ENCODE measurements at regions not wholly inside any gene's neighbourhood (a gene's known extent, or its start where the extent isn't known, plus 50 kb on each side); places are given as distances from the start of the nearest gene placed in this dataset.

- intact Hi-C loops (cut with micrococcal nuclease): no loop called here
These were observed 277.7 kb upstream of the JARID2 start for GRCh38 chr6:14968056-14968637.

DNA sequence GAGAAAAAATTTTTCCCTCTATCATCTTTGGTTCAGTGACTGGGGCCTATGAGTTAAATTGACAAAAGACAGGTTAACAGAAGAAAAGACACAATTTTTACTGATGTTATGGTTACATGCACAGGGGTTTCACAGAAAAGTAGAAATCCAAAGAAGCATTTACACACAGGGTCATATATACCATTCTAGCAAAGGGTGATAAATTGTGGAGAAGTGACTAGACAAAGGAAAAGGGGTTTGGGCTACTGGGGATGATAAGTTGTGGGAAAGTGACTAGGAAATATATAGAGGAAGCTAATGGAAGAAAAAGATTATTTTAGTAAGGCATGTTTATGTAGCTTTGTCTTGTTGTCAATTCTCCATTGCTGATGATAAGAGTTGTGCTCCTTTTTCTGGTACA lies 276.7 kb upstream of the JARID2 start:
- intact Hi-C loops (cut with micrococcal nuclease): no loop called here
- no peak overlapping the region for H3K27ac Mint-ChIP-seq
- Histone ChIP-seq H3K36me3 (ENCODE audit: control insufficient read depth, insufficient read depth, low read length) (no peaks in the 10 kb centered on the region), H3K27me3 (ENCODE audit: control insufficient read depth, insufficient read depth, low read length) (no peaks in the 10 kb centered on the region), H3K9me3 (ENCODE audit: control insufficient read depth, insufficient read depth, low read length) (no peaks in the 10 kb centered on the region), H3K4me1 (ENCODE audit: control insufficient read depth, insufficient read depth, low read length) (no peaks in the 10 kb centered on the region), H3K27ac (ENCODE audit: low read length) (no peak overlapping the region), H3K4me3 (ENCODE audit: low read length) (no peak overlapping the region)
- ATAC-seq (no peak), DNase-seq (no peak)
- peaks cover 0 to 3% of the 10 kb centered on the region in 2 donors for H3K9me3 Mint-ChIP-seq
- no peak for TF ChIP-seq CTCF (IDR thresholded peaks at IDR 0.05)
- no peaks in the 10 kb centered on the region for H3K36me3 Mint-ChIP-seq
- no peak overlapping the region for H3K4me3 Mint-ChIP-seq
- no peaks in the 10 kb centered on the region for H3K4me1 Mint-ChIP-seq
- no peaks in the 10 kb centered on the region for H3K27me3 Mint-ChIP-seq (ENCODE audit: low read depth in 2 of 2)

More at GRCh38 chr6:14968056-14968637, 277.7 kb upstream of the JARID2 start:
- no peaks in the 10 kb centered on the region for H3K36me3 Mint-ChIP-seq
- H3K36me3 ChIP-seq (ENCODE audit: control insufficient read depth, insufficient read depth, low read length): no peaks in the 10 kb centered on the region
- H3K27me3 ChIP-seq (ENCODE audit: control insufficient read depth, insufficient read depth, low read length): no peaks in the 10 kb centered on the region
- H3K27ac Mint-ChIP-seq: no peak overlapping the region
- no peaks in the 10 kb centered on the region for H3K27me3 Mint-ChIP-seq (ENCODE audit: low read depth in 2 of 2)
- no peak for DNase-seq
- H3K27ac ChIP-seq (ENCODE audit: low read length): no peak overlapping the region
- no peak overlapping the region for H3K4me3 Mint-ChIP-seq
- peaks cover 0 to 3% of the 10 kb centered on the region in 2 donors for H3K9me3 Mint-ChIP-seq
- WGBS (ENCODE audit: insufficient coverage): 92% methylated on average over 2 of the region's 2 CpGs
- no peak overlapping the region for H3K4me3 ChIP-seq (ENCODE audit: low read length)
- H3K4me1 Mint-ChIP-seq: no peaks in the 10 kb centered on the region
- H3K9me3 ChIP-seq (ENCODE audit: control insufficient read depth, insufficient read depth, low read length): no peaks in the 10 kb centered on the region
- no peaks in the 10 kb centered on the region for H3K4me1 ChIP-seq (ENCODE audit: control insufficient read depth, insufficient read depth, low read length)
- no peak for TF ChIP-seq CTCF (IDR thresholded peaks at IDR 0.05)
- no peak for ATAC-seq

DNA sequence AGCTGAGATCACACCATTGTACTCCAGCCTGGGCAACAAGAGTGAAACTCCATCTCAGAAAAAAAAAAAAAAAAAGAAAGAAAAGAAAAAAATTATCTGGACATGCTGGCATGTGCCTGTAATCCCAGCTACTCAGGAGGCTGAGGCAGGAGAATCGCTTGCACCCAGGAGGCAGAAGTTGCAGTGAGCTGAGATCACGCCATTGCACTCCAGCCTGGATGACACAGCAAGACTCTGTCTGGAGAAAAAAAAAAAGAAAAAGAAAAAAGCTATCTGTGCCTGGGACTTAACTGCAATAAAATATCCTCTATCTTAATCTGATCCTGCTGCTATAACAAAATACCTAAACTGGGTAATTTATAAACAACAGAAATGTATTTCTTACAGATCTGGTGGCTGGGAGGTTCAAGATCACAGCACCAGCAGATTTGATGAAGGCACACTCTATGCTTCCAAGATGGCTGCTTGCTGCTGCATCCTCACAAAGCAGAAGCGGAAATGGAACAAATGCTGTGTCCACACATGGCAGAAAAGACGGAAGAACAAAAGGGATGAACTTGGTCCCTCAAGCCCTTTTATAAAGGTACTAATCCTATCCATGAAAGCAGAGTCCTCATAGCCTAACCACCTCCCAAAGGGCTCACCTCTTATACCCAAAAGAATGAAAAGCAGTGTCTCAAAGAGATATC lies 273.3 kb upstream of the JARID2 start:
- Histone ChIP-seq H3K9me3 (ENCODE audit: control insufficient read depth, insufficient read depth, low read length) (no peaks in the 10 kb centered on the region), H3K4me1 (ENCODE audit: control insufficient read depth, insufficient read depth, low read length) (no peaks in the 10 kb centered on the region), H3K4me3 (ENCODE audit: low read length) (no peak overlapping the region), H3K36me3 (ENCODE audit: control insufficient read depth, insufficient read depth, low read length) (no peaks in the 10 kb centered on the region), H3K27ac (ENCODE audit: low read length) (no peak overlapping the region), H3K27me3 (ENCODE audit: control insufficient read depth, insufficient read depth, low read length) (no peaks in the 10 kb centered on the region)
- TF ChIP-seq CTCF (IDR thresholded peaks at IDR 0.05): no peak
- H3K27me3 Mint-ChIP-seq (ENCODE audit: low read depth in 2 of 2): no peaks in the 10 kb centered on the region
- peaks cover 0 to 3% of the 10 kb centered on the region in 2 donors for H3K9me3 Mint-ChIP-seq
- H3K27ac Mint-ChIP-seq: no peak overlapping the region
- no peaks in the 10 kb centered on the region for H3K4me1 Mint-ChIP-seq
- H3K4me3 Mint-ChIP-seq: no peak overlapping the region
- H3K36me3 Mint-ChIP-seq: no peaks in the 10 kb centered on the region
- ATAC-seq: no peak
- 87% methylated on average over 4 of the region's 4 CpGs for WGBS (ENCODE audit: insufficient coverage)
- no peak for DNase-seq
- intact Hi-C loops (cut with micrococcal nuclease): no loop called here

DNA sequence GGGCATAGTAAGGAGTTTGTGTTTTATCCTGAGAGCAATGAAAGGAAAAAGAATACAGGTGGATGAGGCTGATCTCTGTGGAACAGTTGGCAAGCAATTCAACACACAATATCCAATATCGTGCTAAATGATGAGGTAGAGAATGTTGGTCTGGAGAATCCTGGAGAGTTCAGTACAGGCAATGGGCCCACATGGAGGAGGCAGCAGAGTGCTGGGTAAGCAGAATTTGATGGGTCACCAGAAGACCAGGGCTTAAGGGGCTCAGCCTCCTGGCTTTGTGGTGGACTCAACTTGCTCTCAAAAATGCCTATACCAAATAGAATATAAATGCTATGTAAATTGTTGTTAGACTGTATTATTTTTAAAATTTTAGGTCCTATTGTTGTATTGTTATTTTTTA lies 271.5 kb upstream of the JARID2 start:
- intact Hi-C loops (cut with micrococcal nuclease): no loop called here
- H3K36me3 Mint-ChIP-seq: no peaks in the 10 kb centered on the region
- no CpG with 5 or more reads among the region's 1 CpG for WGBS (ENCODE audit: insufficient coverage)
- no peak overlapping the region for H3K27ac Mint-ChIP-seq
- H3K4me1 ChIP-seq (ENCODE audit: control insufficient read depth, insufficient read depth, low read length): no peaks in the 10 kb centered on the region
- H3K4me3 ChIP-seq (ENCODE audit: low read length): no peak overlapping the region
- H3K27me3 Mint-ChIP-seq (ENCODE audit: low read depth in 2 of 2): no peaks in the 10 kb centered on the region
- H3K4me3 Mint-ChIP-seq: no peak overlapping the region
- no peaks in the 10 kb centered on the region for H3K9me3 Mint-ChIP-seq
- no peak overlapping the region for H3K27ac ChIP-seq (ENCODE audit: low read length)
- DNase-seq: no peak
- H3K36me3 ChIP-seq (ENCODE audit: control insufficient read depth, insufficient read depth, low read length): no peaks in the 10 kb centered on the region
- no peak for ATAC-seq
- no peak for TF ChIP-seq CTCF (IDR thresholded peaks at IDR 0.05)
- no peaks in the 10 kb centered on the region for H3K9me3 ChIP-seq (ENCODE audit: control insufficient read depth, insufficient read depth, low read length)
- H3K27me3 ChIP-seq (ENCODE audit: control insufficient read depth, insufficient read depth, low read length): no peaks in the 10 kb centered on the region
- no peaks in the 10 kb centered on the region for H3K4me1 Mint-ChIP-seq
